H9 (cell line): ENCODE measurements at regions not wholly inside any gene's neighbourhood (a gene's known extent, or its start where the extent isn't known, plus 50 kb on each side); places are given as distances from the start of the nearest gene placed in this dataset.

Source experiments
- DNase-seq: peaks from one replicate; pipeline ENCODE4 v3.0.0-alpha.2; 2017
- H2AFZ ChIP-seq: one replicate; pipeline ENCODE4 v1.6.1; 2013; ENCODE audit warnings: mild to moderate bottlenecking, low read length, control low read depth, moderate library complexity
- H2AK5ac ChIP-seq: 2 replicates; pipeline ENCODE4 v1.6.1; 2013; ENCODE audit warnings: low read length, control low read depth, mixed read lengths; ENCODE audit not compliant: insufficient read length
- H2BK120ac ChIP-seq: one replicate; pipeline ENCODE4 v1.6.1; 2013; ENCODE audit warnings: low read depth, mild to moderate bottlenecking, low read length, control low read depth, inconsistent platforms; ENCODE audit not compliant: poor library complexity, severe bottlenecking
- H2BK12ac ChIP-seq: 2 replicates; pipeline ENCODE4 v1.6.1; 2013; ENCODE audit warnings: low read length, control low read depth, mixed read lengths, low read depth; ENCODE audit not compliant: insufficient read length
- H2BK15ac ChIP-seq: 2 replicates; pipeline ENCODE4 v1.6.1; 2013; ENCODE audit warnings: low read depth, low read length, control low read depth
- H2BK20ac ChIP-seq: one replicate; pipeline ENCODE4 v1.6.1; 2013; ENCODE audit warnings: low read depth, mild to moderate bottlenecking, low read length, control low read depth, inconsistent platforms; ENCODE audit not compliant: poor library complexity, severe bottlenecking
- H2BK5ac ChIP-seq: 2 replicates; pipeline ENCODE4 v1.6.1; 2013; ENCODE audit warnings: low read length, control low read depth, mixed read lengths; ENCODE audit not compliant: insufficient read length
- H3K14ac ChIP-seq: 2 replicates; pipeline ENCODE4 v1.6.1; 2013; ENCODE audit warnings: low read length, control low read depth; ENCODE audit not compliant: insufficient read depth
- H3K18ac ChIP-seq: 2 replicates; pipeline ENCODE4 v1.6.1; 2013; ENCODE audit warnings: low read depth, mild to moderate bottlenecking, mixed read lengths, low read length, control low read depth; ENCODE audit not compliant: insufficient read length
- H3K23ac ChIP-seq: 2 replicates; pipeline ENCODE4 v1.6.1; 2013; ENCODE audit warnings: low read length, control low read depth, mixed read lengths, low read depth; ENCODE audit not compliant: insufficient read length
- H3K23me2 ChIP-seq: 2 replicates; pipeline ENCODE4 v1.6.1; 2013; ENCODE audit warnings: low read depth, mild to moderate bottlenecking, mixed read lengths, low read length, control low read depth; ENCODE audit not compliant: insufficient read length, poor library complexity, severe bottlenecking
- H3K27ac ChIP-seq: 2 replicates; pipeline ENCODE4 v1.5.1; 2013; ENCODE audit warnings: low read length, control low read depth, mixed read lengths, low read depth; ENCODE audit not compliant: insufficient read length
- H3K27me3 ChIP-seq: 2 replicates; pipeline ENCODE4 v1.6.1; 2013; ENCODE audit warnings: low read length, control low read depth, inconsistent platforms; ENCODE audit not compliant: insufficient read depth
- H3K4ac ChIP-seq: 2 replicates; pipeline ENCODE4 v1.6.1; 2013; ENCODE audit warnings: low read depth, mild to moderate bottlenecking, control low read depth, inconsistent platforms, low read length, moderate library complexity
- H3K4me1 ChIP-seq: 2 replicates; pipeline ENCODE4 v1.6.1; 2013; ENCODE audit warnings: low read length, control low read depth, inconsistent platforms; ENCODE audit not compliant: insufficient read depth
- H3K4me2 ChIP-seq: 2 replicates; pipeline ENCODE4 v1.6.1; 2013; ENCODE audit warnings: low read length, control low read depth, mixed read lengths; ENCODE audit not compliant: insufficient read length, insufficient read depth
- H3K56ac ChIP-seq: 2 replicates; pipeline ENCODE4 v1.6.1; 2013; ENCODE audit warnings: low read depth, mild to moderate bottlenecking, mixed read lengths, low read length, control low read depth; ENCODE audit not compliant: insufficient read length
- H3K79me1 ChIP-seq: 2 replicates; pipeline ENCODE4 v1.6.1; 2013; ENCODE audit warnings: low read depth, mild to moderate bottlenecking, moderate library complexity, low read length, control low read depth, inconsistent platforms; ENCODE audit not compliant: insufficient read depth, poor library complexity, severe bottlenecking
- H3K79me2 ChIP-seq: 2 replicates; pipeline ENCODE4 v1.6.1; 2013; ENCODE audit warnings: low read length, control low read depth, inconsistent platforms; ENCODE audit not compliant: insufficient read depth
- H3K9ac ChIP-seq: 2 replicates; pipeline ENCODE4 v1.6.1; 2013; ENCODE audit warnings: low read length, control low read depth, mixed read lengths; ENCODE audit not compliant: insufficient read length; ENCODE audit errors: extremely low read depth
- H3K9me3 ChIP-seq: one replicate; pipeline ENCODE4 v1.6.1; 2013; ENCODE audit warnings: low read depth, low read length, inconsistent platforms; ENCODE audit not compliant: control insufficient read depth
- H3T11ph ChIP-seq: one replicate; pipeline ENCODE4 v1.6.1; 2013; ENCODE audit warnings: mild to moderate bottlenecking, low read length, control low read depth, inconsistent platforms
- H4K20me1 ChIP-seq: one replicate; pipeline ENCODE4 v1.6.1; 2013; ENCODE audit not compliant: control insufficient read depth, insufficient read length, insufficient read depth
- H4K5ac ChIP-seq: 2 replicates; pipeline ENCODE4 v1.6.1; 2013; ENCODE audit warnings: low read depth, mild to moderate bottlenecking, mixed read lengths, low read length, control low read depth; ENCODE audit not compliant: insufficient read length
- H4K8ac ChIP-seq: replicated peaks from 2 replicates; pipeline ENCODE4 v1.6.1; 2013; ENCODE audit warnings: low read length, control low read depth, mixed read lengths, low read depth; ENCODE audit not compliant: insufficient read length
- H4K91ac ChIP-seq: 2 replicates; pipeline ENCODE4 v1.6.1; 2013; ENCODE audit warnings: low read depth, mild to moderate bottlenecking, moderate library complexity, mixed read lengths, low read length, control low read depth; ENCODE audit not compliant: insufficient read length
- H3K27ac Mint-ChIP-seq, 3 experiments: 2 replicates in 2 of 3; 3 replicates in 1 of 3; pipeline ENCODE4 v1.8.0; 2020 to 2021; ENCODE audit warnings: mixed read lengths in 3 of 3, mild to moderate bottlenecking in 1 of 3, moderate library complexity in 1 of 3
- H3K27me3 Mint-ChIP-seq: 2 replicates; pipeline ENCODE4 v1.8.0; 2021; ENCODE audit warnings: low read depth, mild to moderate bottlenecking, moderate library complexity, mixed read lengths
- H3K36me3 Mint-ChIP-seq, 3 experiments: 2 replicates in 2 of 3; 3 replicates in 1 of 3; pipeline ENCODE4 v1.8.0; 2020 to 2021; ENCODE audit warnings: low read depth in 3 of 3, mixed read lengths in 3 of 3; ENCODE audit not compliant: insufficient read depth in 1 of 3
- H3K4me1 Mint-ChIP-seq, 2 experiments: 2 replicates each; pipeline ENCODE4 v1.8.0; 2020; ENCODE audit warnings: mixed read lengths in 2 of 2
- H3K4me3 Mint-ChIP-seq, 2 experiments: 2 replicates in 1 of 2; 3 replicates in 1 of 2; pipeline ENCODE4 v1.8.0; 2020 to 2021; ENCODE audit warnings: mild to moderate bottlenecking in 2 of 2, mixed read lengths in 2 of 2, moderate library complexity in 1 of 2
- H3K9me3 Mint-ChIP-seq, 2 experiments: 2 replicates in 1 of 2; 3 replicates in 1 of 2; pipeline ENCODE4 v1.8.0; 2020; ENCODE audit warnings: mild to moderate bottlenecking in 2 of 2, mixed read lengths in 2 of 2, moderate library complexity in 1 of 2
- CTCF ChIP-seq: fragments of 200-600 bp; sonication (generic); conservative IDR thresholded peaks from 3 replicates; pipeline ENCODE4 v1.8.0; 2021; ENCODE audit warnings: antibody characterized with exemption, mild to moderate bottlenecking
- WGBS: extraction: QIAGEN DNeasy Blood & Tissue Kit; methylation state at CpG from one replicate; pipeline ENCODE4 v1.1.7; 2013; ENCODE audit warnings: missing lambda C conversion rate, low lambda C conversion rate, mixed read lengths; ENCODE audit not compliant: insufficient read length; ENCODE audit errors: extremely low coverage; 5-methylcytosine and 5-hydroxymethylcytosine counted together

GRCh38 chr1:218524526-218524925 lies 179.4 kb downstream of the TGFB2 start:
- H4K20me1 ChIP-seq, result no peaks in the 10 kb centered on the region
- no peak overlapping the region for H2BK12ac ChIP-seq
- H3K27me3 Mint-ChIP-seq, result no peaks in the 10 kb centered on the region
- no peak for TF ChIP-seq CTCF
- no CpG with 5 or more reads among the region's 4 CpGs for WGBS
- H3K56ac ChIP-seq, result no peak overlapping the region
- H2AK5ac ChIP-seq, result no peak overlapping the region
- no peak overlapping the region for H3T11ph ChIP-seq
- no peak overlapping the region for H2AFZ ChIP-seq
- no peaks in the 10 kb centered on the region for H3K27me3 ChIP-seq
- no peak overlapping the region for H3K27ac ChIP-seq
- no peaks in the 10 kb centered on the region for H3K9me3 Mint-ChIP-seq
- H3K36me3 Mint-ChIP-seq, result no peaks in the 10 kb centered on the region
- no peak overlapping the region for H2BK5ac ChIP-seq
- no peak overlapping the region for H2BK15ac ChIP-seq
- H3K4me2 ChIP-seq, result no peak overlapping the region
- H4K8ac ChIP-seq, result no peak overlapping the region
- no peak overlapping the region for H3K18ac ChIP-seq
- no peak overlapping the region for H3K27ac Mint-ChIP-seq
- H4K5ac ChIP-seq, result no peak overlapping the region
- no peak overlapping the region for H3K4me3 Mint-ChIP-seq
- H3K79me2 ChIP-seq, result no peaks in the 10 kb centered on the region
- no peaks in the 10 kb centered on the region for H3K23me2 ChIP-seq
- no peak overlapping the region for H2BK20ac ChIP-seq
- no peak overlapping the region for H2BK120ac ChIP-seq
- no peak for DNase-seq
- H3K4me1 Mint-ChIP-seq, result peaks cover 0 to 7% of the 10 kb centered on the region in 2 experiments; a peak in 2 of 4 replicates
- no peaks in the 10 kb centered on the region for H3K4me1 ChIP-seq
- no peak overlapping the region for H3K9ac ChIP-seq
- H4K91ac ChIP-seq, result no peak overlapping the region
- H3K9me3 ChIP-seq, result no peaks in the 10 kb centered on the region
- H3K79me1 ChIP-seq, result no peaks in the 10 kb centered on the region
- H3K4ac ChIP-seq, result no peak overlapping the region
- H3K23ac ChIP-seq, result no peak overlapping the region
- no peak overlapping the region for H3K14ac ChIP-seq
